ENCODE measurements at regions not wholly inside any gene's neighbourhood (a gene's known extent, or its start where the extent isn't known, plus 50 kb on each side); places are given as distances from the start of the nearest gene placed in this dataset.

- TF ChIP-seq WT1 (tag by site-specific recombination; IDR thresholded peaks at IDR 0.05) (no peak), CTCF (tag by site-specific recombination; IDR thresholded peaks at IDR 0.05) (no peak), ZNF175 (tag by site-specific recombination; IDR thresholded peaks at IDR 0.05) (no peak), ZNF24 (tag by site-specific recombination; IDR thresholded peaks at IDR 0.05) (no peak), ZNF292 (tag by site-specific recombination; IDR thresholded peaks at IDR 0.05; ENCODE audit: borderline replicate concordance, low read depth) (no peak)
- TF ChIP-seq, protein P1, sequence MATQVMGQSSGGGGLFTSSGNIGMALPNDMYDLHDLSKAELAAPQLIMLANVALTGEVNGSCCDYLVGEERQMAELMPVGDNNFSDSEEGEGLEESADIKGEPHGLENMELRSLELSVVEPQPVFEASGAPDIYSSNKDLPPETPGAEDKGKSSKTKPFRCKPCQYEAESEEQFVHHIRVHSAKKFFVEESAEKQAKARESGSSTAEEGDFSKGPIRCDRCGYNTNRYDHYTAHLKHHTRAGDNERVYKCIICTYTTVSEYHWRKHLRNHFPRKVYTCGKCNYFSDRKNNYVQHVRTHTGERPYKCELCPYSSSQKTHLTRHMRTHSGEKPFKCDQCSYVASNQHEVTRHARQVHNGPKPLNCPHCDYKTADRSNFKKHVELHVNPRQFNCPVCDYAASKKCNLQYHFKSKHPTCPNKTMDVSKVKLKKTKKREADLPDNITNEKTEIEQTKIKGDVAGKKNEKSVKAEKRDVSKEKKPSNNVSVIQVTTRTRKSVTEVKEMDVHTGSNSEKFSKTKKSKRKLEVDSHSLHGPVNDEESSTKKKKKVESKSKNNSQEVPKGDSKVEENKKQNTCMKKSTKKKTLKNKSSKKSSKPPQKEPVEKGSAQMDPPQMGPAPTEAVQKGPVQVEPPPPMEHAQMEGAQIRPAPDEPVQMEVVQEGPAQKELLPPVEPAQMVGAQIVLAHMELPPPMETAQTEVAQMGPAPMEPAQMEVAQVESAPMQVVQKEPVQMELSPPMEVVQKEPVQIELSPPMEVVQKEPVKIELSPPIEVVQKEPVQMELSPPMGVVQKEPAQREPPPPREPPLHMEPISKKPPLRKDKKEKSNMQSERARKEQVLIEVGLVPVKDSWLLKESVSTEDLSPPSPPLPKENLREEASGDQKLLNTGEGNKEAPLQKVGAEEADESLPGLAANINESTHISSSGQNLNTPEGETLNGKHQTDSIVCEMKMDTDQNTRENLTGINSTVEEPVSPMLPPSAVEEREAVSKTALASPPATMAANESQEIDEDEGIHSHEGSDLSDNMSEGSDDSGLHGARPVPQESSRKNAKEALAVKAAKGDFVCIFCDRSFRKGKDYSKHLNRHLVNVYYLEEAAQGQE (tag by site-specific recombination; IDR thresholded peaks at IDR 0.05): no peak
- TF ChIP-seq, protein P2, sequence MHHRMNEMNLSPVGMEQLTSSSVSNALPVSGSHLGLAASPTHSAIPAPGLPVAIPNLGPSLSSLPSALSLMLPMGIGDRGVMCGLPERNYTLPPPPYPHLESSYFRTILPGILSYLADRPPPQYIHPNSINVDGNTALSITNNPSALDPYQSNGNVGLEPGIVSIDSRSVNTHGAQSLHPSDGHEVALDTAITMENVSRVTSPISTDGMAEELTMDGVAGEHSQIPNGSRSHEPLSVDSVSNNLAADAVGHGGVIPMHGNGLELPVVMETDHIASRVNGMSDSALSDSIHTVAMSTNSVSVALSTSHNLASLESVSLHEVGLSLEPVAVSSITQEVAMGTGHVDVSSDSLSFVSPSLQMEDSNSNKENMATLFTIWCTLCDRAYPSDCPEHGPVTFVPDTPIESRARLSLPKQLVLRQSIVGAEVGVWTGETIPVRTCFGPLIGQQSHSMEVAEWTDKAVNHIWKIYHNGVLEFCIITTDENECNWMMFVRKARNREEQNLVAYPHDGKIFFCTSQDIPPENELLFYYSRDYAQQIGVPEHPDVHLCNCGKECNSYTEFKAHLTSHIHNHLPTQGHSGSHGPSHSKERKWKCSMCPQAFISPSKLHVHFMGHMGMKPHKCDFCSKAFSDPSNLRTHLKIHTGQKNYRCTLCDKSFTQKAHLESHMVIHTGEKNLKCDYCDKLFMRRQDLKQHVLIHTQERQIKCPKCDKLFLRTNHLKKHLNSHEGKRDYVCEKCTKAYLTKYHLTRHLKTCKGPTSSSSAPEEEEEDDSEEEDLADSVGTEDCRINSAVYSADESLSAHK (tag by site-specific recombination; IDR thresholded peaks at IDR 0.05): no peak
Measured at GRCh38 chr2:193966590-193966989, 1690.4 kb upstream of the SLC39A10 start.
